GM19324 (cell line): ENCODE measurements at regions not wholly inside any gene's neighbourhood (a gene's known extent, or its start where the extent isn't known, plus 50 kb on each side); places are given as distances from the start of the nearest gene placed in this dataset.
A peak's percentile ranks its signal among the peaks of the same experiment; 100 is the strongest.
"Not testable (repeated sequence)": the region's sequence is repeated elsewhere in the genome, so short reads cannot be mapped to it uniquely, and the experiment has no call there.

ENCODE experiments used
- ATAC-seq: cut with Tn5 transposase; IDR thresholded peaks from one replicate; pipeline ENCODE4 v1.9.1; 2021; ENCODE audit warnings: mild to moderate bottlenecking, moderate library complexity; ENCODE audit not compliant: unreplicated experiment, low FRiP score

- ATAC-seq, result no peak
These were observed 259.9 kb upstream of the STARD13 start for GRCh38 chr13:33545492-33545891.

DNA sequence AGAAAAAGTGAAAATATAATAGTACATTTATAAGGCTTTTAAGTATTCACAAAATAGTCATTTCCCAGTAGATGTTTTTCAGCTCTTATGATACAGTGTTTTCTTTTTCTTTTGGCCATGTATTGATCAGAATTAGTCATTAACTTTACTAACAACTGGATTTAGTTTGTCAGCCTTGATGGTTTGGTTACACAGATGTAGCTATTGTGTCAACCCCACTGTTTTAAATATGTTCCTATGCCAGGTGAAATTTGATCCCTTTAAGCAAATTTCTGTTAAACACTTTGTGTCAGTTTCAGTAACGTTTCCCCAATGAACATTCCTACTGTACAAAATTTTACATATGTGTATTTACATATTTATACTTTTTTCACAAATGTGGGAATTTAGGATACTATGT, 261.5 kb upstream of the STARD13 start:
- ATAC-seq, result no peak

- ATAC-seq, result no peak
These were observed 262.5 kb upstream of the STARD13 start for GRCh38 chr13:33548069-33548468.

GRCh38 chr13:33550276-33550675, 264.7 kb upstream of the STARD13 start:
- no peak for ATAC-seq

DNA sequence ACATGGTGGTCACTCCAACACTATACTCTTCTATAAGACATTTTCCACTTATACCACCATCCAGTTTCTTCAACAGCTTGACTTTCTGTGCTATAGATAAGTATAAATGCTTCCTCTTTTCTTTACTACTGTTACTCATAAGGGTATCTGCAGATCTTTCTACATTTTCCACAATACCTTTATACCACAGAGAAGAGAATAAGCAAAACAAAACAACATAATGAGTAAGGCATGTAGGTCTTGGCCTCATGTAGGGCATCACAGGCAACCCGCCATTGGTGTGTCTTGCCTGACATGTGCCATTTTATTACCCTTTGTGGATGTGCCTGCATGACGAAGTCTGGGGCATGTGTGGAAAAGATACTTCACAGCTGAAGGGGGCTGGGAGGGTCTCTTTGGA, 265.3 kb upstream of the STARD13 start:
- ATAC-seq, result no peak

DNA sequence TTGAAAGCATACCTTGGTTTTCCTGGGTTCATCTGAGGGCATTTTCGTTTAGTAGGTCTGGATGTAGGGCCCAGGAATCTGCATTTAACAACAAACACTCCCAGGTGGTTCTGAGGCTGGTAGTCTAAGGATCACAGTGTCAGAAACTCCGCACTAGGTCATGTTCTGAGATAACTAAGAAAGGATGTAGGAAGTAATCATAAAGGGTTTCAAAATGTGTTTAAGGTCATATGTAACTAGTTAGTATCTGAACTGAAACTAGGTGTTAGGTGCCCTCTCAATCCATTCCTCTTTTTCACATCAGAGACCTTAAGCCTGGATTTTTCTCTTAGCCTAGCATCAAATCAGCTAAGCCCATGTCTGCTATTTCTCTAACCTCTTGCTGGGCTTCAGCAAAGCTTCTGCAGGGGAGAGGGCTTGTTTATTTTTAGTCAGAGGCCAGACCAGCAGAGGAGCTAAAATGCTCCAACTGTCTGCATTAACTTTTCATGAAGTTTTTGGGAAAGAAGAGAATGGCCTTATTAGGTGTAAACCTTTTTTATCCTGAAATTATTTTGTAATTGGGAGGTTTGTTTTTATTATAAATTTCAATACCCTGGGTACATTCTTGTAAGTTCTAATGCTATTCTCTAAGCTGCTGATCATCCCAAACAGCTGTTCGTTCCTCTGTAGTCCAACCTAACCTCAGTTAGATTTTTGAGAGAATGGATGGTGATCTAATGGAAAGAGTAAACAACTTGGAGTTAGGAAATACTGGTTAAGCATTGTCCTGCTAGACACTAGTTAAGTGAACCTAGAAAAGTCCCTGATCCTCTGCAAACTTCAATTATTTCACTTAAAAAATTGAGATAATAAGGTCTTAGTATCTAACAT, 262.8 kb upstream of the RFC3 start:
- peak; percentile 70 for ATAC-seq

GRCh38 chr13:33556828-33557227, 261.1 kb upstream of the RFC3 start:
- ATAC-seq, result no peak

DNA sequence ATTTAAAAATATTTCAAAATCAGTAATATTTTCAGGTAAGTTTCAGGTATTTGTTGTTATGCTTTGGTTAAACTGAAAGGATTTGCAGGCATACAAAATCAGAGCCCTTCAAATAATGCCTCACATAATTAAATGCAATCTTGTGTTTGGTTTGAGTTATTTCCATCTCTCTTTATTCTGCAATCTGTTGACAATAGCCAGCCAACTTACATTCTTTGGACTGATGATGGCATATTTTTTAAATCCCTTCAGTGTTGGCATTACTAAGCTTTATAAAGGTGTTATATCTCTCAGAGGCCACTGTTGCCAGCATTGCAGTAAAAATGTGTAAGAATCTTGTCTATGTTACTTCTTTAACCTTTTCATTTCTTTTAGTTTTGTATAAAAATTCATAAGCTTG, 257.2 kb upstream of the RFC3 start:
- ATAC-seq, result no peak

DNA sequence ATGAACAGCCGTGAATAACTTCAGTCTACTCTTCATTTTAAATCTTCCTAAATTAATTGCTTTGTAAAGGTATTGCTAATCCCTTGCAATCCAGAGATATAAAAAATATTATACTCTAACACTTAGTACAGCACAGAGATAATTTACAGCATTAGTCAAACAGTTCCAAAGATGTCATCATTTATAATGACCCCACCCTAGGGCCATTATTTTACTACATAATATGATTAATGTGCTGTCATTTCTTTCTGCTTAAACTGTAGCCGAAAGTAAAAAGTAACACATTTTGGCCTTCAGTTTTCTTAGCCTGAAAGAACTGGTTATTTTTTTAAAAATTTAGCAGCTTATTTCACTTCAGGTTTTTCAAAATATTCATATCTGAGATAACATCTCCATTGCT, 256.3 kb upstream of the RFC3 start:
- ATAC-seq, result no peak

- ATAC-seq, result no peak
These were observed 246.3 kb upstream of the RFC3 start for GRCh38 chr13:33571618-33572017.

GRCh38 chr13:33572322-33572721, 245.6 kb upstream of the RFC3 start:
- ATAC-seq, result not testable (repeated sequence)

GRCh38 chr13:33575378-33575777, 242.6 kb upstream of the RFC3 start:
- no peak for ATAC-seq

DNA sequence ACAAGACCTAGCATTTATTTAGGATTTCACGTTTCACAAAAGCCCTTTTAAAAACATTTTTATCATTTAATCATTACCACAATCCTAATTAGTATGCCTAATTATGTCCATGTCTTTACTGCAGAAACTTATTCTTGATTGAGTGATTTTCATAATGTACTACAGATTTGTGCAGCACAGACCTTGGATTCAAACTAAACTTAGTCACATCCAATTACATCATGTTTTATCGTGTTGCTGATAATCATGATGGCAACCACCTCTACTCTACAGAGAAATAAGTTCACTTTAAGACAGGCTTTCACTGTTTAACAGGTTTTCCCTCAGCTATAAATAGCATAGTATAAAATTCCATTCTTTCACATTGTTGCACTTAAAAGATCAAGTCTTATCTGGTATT, 240.9 kb upstream of the RFC3 start:
- ATAC-seq, result no peak

GRCh38 chr13:33578786-33579185, 239.2 kb upstream of the RFC3 start:
- no peak for ATAC-seq

DNA sequence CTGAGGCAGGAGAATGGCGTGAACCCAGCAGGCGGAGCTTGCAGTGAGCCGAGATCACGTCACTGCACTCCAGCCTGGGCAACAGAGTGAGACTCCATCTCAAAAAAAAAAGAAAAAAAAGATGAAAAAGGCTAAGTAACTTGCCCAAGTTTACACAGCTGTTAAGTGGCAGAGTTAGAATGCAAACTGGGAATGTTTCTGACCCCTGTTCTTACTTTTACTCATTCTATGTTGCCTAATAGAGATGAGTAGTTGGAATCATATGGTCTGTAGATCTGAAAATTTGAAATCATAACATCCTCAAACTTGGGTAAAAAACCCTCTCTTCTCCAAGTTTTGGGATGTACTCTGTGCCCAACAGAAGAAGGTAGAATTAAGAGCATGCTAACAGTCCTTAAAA, 235.8 kb upstream of the RFC3 start:
- no peak for ATAC-seq

GRCh38 chr13:33583398-33583797, 234.6 kb upstream of the RFC3 start:
- ATAC-seq, result no peak

DNA sequence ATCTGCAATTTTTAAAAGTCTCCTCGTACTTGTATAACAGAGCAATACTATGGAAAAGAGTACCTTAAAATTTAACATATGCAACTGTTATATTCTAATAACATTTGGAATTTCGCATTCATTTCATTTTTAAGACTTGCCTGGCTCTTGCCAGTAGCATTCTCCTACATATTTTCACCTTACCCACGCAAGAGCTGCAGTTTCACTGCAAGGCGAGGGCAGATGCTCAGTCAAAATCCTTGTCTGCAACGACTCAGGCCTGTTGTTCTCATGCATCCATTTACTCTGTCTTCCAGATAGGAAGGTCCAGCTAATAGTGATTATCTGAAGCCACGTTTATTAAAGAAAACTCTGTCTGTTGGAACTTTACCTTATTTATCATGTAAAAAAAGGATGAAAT, 227.0 kb upstream of the RFC3 start:
- ATAC-seq, result no peak

DNA sequence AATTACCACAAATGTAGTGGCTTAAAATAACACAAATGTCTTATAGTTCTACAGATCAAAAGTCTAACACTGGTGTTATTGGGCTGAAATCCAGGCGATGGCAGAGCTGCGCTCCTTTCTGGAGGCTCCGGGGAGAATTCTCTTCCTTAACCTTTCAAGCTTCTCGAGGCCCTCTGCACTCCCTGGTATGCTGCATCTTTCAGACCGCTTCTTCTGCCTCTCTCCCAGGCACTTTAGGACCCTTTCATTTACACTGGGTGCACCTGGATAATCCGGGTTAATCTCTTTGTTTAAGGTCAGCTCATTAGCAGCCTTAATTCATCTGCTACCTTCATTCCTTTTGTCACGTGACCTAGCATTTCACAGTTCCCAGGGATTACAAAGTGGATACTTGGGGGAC, 211.3 kb upstream of the RFC3 start:
- ATAC-seq, result no peak

DNA sequence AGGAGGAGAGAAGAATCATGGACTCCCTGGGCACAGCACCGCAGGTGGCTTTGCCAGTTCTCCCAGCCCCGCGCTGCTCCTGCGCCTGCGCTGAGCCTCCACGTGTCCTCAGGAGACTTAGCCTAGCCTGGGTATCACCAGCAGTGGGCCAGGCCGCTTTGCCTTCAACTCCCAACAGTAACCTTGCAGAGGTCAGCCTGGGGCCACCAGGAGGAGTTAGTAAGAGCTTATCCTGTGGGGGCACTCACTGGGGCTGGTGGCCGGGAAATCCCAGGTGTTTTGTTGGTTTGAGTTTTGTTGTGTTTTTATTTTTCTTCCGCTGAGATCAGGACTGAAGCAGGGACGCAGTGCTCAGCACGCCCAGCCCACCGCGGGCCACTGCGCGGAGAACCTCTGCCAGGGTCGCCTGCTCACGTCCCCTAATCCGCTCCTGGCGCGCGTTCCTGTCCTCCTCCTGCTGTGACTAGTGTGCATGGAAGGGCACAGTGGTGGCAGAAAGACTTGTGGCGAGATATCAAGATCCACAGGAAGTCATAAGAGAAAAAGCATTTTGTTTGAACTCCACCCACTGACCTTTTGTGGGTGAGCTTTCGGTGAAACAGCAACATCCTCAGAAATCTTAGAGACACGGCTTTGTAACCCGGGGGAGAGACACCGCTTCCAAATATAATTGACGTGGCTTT, 207.4 kb upstream of the RFC3 start:
- ATAC-seq, result no peak

- no peak for ATAC-seq
These were observed 206.7 kb upstream of the RFC3 start for GRCh38 chr13:33611121-33611805.
